Calu3 (cell line): ENCODE measurements at regions not wholly inside any gene's neighbourhood (a gene's known extent, or its start where the extent isn't known, plus 50 kb on each side); places are given as distances from the start of the nearest gene placed in this dataset.

Source experiments
- BruUV-seq: library from RNA; stranded (reverse); fragments of 400-500 nt; replicated peaks from 2 replicates; lab custom pipeline; 2021; lab: Mats Ljungman, UMichigan
- CTCF ChIA-PET: fragments of 300-600 bp; sonication (Branson Sonifier 250); formaldehyde crosslinking; loops from one replicate; lab custom pipeline; 2022; ENCODE audit warnings: antibody characterized with exemption; lab: Charles Lee
- DNase-seq: peaks from one replicate; pipeline ENCODE4 v3.0.0; 2022
- H3K27ac Mint-ChIP-seq: one replicate; pipeline ENCODE4 v1.8.0; 2022; ENCODE audit warnings: mixed read lengths; ENCODE audit not compliant: unreplicated experiment
- H3K27me3 Mint-ChIP-seq: one replicate; pipeline ENCODE4 v1.8.0; 2022; ENCODE audit warnings: mixed read lengths; ENCODE audit not compliant: unreplicated experiment
- H3K36me3 Mint-ChIP-seq: one replicate; pipeline ENCODE4 v1.8.0; 2022; ENCODE audit warnings: mild to moderate bottlenecking, moderate library complexity, mixed read lengths; ENCODE audit not compliant: insufficient read depth, unreplicated experiment
- H3K4me1 Mint-ChIP-seq: one replicate; pipeline ENCODE4 v1.8.0; 2022; ENCODE audit warnings: mild to moderate bottlenecking, low read depth, mixed read lengths; ENCODE audit not compliant: unreplicated experiment
- H3K4me3 Mint-ChIP-seq: one replicate; pipeline ENCODE4 v1.8.0; 2022; ENCODE audit warnings: mild to moderate bottlenecking, low read depth, moderate library complexity, mixed read lengths; ENCODE audit not compliant: unreplicated experiment
- H3K9me3 Mint-ChIP-seq: one replicate; pipeline ENCODE4 v1.8.0; 2022; ENCODE audit warnings: low read depth, mixed read lengths; ENCODE audit not compliant: unreplicated experiment
- CTCF ChIP-seq: fragments of 200-600 bp; IDR thresholded peaks from one replicate; pipeline ENCODE4 v1.8.0; 2022; ENCODE audit warnings: antibody characterized with exemption; ENCODE audit not compliant: unreplicated experiment
- intact Hi-C: fragments of 100-400 bp; cut with micrococcal nuclease; formaldehyde crosslinking; loops from one replicate; pipeline ENCODE4 v1.10.0; 2022; ENCODE audit not compliant: unreplicated experiment

DNA sequence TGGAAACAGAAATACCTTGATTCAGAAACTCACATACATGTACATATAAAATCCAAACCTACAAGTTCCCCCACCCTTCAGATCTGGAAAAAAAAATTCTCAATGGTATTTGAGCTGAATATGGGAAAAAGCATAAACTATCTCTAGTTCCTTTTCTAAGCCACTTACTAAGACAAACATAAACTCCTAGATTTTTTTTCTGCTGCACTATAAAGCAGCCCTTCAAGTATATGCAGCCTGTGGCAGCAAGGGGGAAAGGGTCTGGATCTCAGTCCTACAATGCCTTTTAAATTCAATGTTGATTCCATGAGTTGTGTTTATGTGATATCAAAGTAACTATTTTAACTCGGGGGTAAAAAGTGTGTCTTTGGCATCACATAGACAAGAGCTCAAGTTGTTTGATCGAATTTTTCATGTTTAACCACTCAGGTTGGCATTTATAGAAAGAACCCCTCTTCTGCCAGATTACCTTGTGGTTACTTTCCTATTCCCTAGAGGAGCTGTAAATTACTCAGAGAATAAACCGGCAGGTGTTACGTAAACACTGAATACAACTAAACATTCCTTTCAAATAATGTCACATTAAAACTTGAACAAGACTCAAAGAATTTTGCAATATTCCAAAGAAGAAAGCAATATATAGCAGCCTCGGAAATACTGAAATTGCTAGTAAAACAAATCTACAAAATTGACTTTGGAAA, 91.8 kb upstream of the FER start:
- no peak for DNase-seq
- no TSS peak for BruUV-seq
- Mint-ChIP-seq H3K27me3 (no peaks in the 10 kb centered on the region), H3K36me3 (no peaks in the 10 kb centered on the region), H3K4me3 (no peak overlapping the region), H3K27ac (peak overlapping the region; percentile 48), H3K4me1 (peaks cover 44% of the 10 kb centered on the region), H3K9me3 (no peaks in the 10 kb centered on the region)
- no peak for TF ChIP-seq CTCF
- CTCF ChIA-PET: interaction anchor here (0.6 to 1.2 kb wide), 5 partner anchors 11 to 1034 kb away, joined by 3 to 7 read pairs (median 3); partner anchors contain the start of gene MAN2A1
- intact Hi-C loops: loop anchor here (10.0 kb wide), 1 partner anchor 659 kb away; no protein-coding TSS in a partner anchor

GRCh38 chr5:108654051-108654450, 93.6 kb upstream of the FER start:
- no peak overlapping the region for H3K4me3 Mint-ChIP-seq
- no peak for DNase-seq
- TF ChIP-seq CTCF: no peak
- BruUV-seq: no TSS peak
- intact Hi-C loops: loop anchor here (10.0 kb wide), 1 partner anchor 661 kb away; no protein-coding TSS in a partner anchor
- no peaks in the 10 kb centered on the region for H3K9me3 Mint-ChIP-seq
- H3K27me3 Mint-ChIP-seq: no peaks in the 10 kb centered on the region
- H3K27ac Mint-ChIP-seq: no peak overlapping the region
- CTCF ChIA-PET: no interaction called here
- peaks cover 26% of the 10 kb centered on the region for H3K4me1 Mint-ChIP-seq
- H3K36me3 Mint-ChIP-seq: no peaks in the 10 kb centered on the region

DNA sequence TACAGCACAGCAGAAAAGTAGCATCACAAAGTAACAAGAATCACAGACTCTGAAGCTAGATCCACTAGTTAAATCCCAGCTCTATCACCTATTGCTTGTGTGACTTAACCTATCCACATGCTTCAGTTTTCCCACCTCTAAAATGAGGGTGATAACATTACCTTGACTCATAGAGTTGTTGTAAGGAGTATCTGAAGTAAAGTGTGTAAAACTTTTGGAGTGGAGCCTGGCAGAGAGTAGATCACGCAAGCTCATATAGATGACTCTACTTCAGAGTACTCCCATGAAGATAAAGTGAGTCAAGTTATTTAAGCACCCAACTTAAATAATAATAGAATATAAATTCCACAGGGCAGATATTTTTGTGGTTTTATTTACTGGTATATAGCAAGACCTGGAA, 94.5 kb upstream of the FER start:
- no peaks in the 10 kb centered on the region for H3K36me3 Mint-ChIP-seq
- no peaks in the 10 kb centered on the region for H3K27me3 Mint-ChIP-seq
- TF ChIP-seq CTCF: no peak
- intact Hi-C loops: loop anchor here (10.0 kb wide), 1 partner anchor 662 kb away; no protein-coding TSS in a partner anchor
- H3K27ac Mint-ChIP-seq: no peak overlapping the region
- BruUV-seq: no TSS peak
- peaks cover 20% of the 10 kb centered on the region for H3K4me1 Mint-ChIP-seq
- CTCF ChIA-PET: no interaction called here
- H3K9me3 Mint-ChIP-seq: no peaks in the 10 kb centered on the region
- no peak overlapping the region for H3K4me3 Mint-ChIP-seq
- no peak for DNase-seq

GRCh38 chr5:108650997-108651396, 96.7 kb upstream of the FER start:
- DNase-seq: no peak
- Mint-ChIP-seq H3K9me3 (peaks cover 3% of the 10 kb centered on the region), H3K27ac (no peak overlapping the region)

More at GRCh38 chr5:108650997-108651396, 96.7 kb upstream of the FER start:
- no peaks in the 10 kb centered on the region for H3K36me3 Mint-ChIP-seq
- no peak overlapping the region for H3K4me3 Mint-ChIP-seq
- BruUV-seq: no TSS peak
- no peaks in the 10 kb centered on the region for H3K27me3 Mint-ChIP-seq
- CTCF ChIA-PET: interaction anchor here (0.6 kb wide), 1 partner anchor 889 kb away, joined by 4 read pairs; no protein-coding TSS in a partner anchor
- TF ChIP-seq CTCF: no peak
- H3K4me1 Mint-ChIP-seq: peaks cover 4% of the 10 kb centered on the region
- intact Hi-C loops: loop anchor here (10.0 kb wide), 1 partner anchor 664 kb away; no protein-coding TSS in a partner anchor
